Omental fat pad (tissue), 3 donors: ENCODE measurements at regions not wholly inside any gene's neighbourhood (a gene's known extent, or its start where the extent isn't known, plus 50 kb on each side); places are given as distances from the start of the nearest gene placed in this dataset.

ENCODE experiments used
- ATAC-seq: fragments of 150-250 bp; one replicate; pipeline ENCODE4 v1.9.1; 2016; ENCODE audit warnings: mild to moderate bottlenecking, moderate library complexity; ENCODE audit not compliant: low FRiP score
- DNase-seq: peaks from one replicate; pipeline ENCODE4 v3.0.0-alpha.2; 2019; ENCODE audit warnings: low spot score
- TF ChIP-seq, protein P1 (sequence below), 3 donors: fragments of 450-650 bp; IDR thresholded peaks; one replicate each; pipeline ENCODE4 v1.5.1; 2016 to 2017; ENCODE audit warnings: antibody characterized with exemption in 3 of 3, mild to moderate bottlenecking in 3 of 3, moderate library complexity in 2 of 3

DNA sequence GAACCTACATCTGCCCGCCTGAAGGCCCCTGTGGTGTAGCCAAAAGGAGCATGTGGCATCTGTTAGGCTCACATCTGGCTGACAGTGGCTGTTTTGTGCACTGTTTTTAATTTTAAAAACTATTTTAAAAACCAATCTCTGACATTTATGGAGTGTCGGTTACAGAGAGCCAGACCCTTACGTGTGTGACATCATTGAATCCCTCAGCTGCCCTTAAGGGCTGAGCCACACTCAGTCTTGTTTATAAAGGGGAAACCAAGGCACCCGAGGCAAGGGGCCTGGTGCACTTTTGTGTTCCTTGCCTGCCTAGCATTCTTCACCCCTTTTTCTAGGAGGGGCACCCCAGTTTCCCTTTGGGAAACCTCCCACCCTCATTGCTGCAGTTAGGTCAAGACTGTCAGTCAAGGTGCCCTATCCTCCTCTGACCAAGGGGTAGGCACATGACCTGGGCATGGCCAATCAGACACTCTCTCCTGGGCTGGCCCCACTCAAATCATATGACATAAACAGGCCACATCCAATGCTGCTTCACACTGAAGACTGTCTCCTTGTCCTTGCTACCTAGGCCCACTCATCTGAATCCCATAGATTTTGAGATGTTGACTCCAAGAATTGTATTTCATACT is 105.3 kb downstream of the LSM3 start:
- TF ChIP-seq, protein P1, sequence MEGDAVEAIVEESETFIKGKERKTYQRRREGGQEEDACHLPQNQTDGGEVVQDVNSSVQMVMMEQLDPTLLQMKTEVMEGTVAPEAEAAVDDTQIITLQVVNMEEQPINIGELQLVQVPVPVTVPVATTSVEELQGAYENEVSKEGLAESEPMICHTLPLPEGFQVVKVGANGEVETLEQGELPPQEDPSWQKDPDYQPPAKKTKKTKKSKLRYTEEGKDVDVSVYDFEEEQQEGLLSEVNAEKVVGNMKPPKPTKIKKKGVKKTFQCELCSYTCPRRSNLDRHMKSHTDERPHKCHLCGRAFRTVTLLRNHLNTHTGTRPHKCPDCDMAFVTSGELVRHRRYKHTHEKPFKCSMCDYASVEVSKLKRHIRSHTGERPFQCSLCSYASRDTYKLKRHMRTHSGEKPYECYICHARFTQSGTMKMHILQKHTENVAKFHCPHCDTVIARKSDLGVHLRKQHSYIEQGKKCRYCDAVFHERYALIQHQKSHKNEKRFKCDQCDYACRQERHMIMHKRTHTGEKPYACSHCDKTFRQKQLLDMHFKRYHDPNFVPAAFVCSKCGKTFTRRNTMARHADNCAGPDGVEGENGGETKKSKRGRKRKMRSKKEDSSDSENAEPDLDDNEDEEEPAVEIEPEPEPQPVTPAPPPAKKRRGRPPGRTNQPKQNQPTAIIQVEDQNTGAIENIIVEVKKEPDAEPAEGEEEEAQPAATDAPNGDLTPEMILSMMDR (IDR thresholded peaks at IDR 0.05) = no peak
- ATAC-seq (no peak), DNase-seq (no peak)

DNA sequence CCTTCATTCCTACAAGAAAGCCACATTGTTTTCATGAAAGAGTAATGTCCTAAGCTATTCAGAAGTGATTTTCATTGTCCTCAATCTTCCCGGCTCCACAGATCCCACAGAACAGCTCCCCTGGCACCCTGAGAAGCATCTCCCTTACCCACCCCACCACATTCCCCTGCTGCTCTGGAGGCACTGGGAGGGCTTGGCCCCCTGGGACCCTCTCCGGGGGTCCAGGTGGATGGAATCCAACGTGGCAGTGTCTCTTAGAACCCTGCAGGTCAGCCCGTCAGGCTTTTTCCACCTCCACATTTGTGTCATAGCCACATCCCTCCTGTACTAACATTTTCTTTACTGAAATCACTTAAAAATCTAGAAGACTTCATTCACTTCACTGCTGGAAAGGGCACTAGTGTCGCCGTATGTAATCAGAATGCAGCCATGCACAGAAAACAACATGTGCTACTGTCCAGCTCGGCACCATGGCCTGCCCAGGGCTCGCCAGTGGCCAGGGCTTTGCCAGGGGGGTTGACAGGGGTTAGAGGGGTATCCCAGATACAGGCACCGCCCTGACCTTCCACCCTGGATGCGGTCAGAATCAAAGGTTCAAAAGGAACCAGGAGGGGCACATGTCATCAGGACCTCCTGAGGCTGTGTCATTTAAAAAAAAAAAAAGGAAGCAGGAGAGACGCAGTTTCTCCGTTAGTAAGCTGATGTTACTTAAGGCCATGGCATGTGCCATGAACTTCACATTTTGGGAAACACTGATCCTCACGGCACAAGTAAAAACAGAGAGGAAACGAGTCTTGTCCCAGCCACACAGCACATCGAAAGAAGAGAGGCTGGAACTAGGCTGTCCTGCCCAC is 106.3 kb downstream of the LSM3 start:
- TF ChIP-seq, protein P1 (IDR thresholded peaks at IDR 0.05) = no peak
- no peak for DNase-seq
- no peak for ATAC-seq

DNA sequence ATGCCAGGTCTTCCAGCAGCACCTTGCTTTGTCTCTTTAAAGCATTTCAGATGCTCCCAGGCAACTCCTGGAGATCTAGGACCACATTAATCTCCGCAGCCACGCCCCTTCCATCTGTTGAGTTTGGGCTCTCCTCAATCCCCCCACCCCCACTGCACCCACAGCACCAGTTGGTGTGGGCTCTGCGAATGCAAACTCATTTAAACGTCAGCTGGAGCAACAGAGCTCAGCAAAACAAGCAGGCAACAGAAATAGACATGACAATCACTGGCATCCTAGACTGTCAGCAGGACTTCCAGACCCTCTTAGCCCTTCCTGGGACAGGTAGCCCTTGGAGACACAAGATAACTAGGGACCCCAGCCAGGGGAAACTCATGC is 106.9 kb downstream of the LSM3 start:
- DNase-seq = no peak
- TF ChIP-seq, protein P1 (IDR thresholded peaks at IDR 0.05) = no peak
- no peak for ATAC-seq

DNA sequence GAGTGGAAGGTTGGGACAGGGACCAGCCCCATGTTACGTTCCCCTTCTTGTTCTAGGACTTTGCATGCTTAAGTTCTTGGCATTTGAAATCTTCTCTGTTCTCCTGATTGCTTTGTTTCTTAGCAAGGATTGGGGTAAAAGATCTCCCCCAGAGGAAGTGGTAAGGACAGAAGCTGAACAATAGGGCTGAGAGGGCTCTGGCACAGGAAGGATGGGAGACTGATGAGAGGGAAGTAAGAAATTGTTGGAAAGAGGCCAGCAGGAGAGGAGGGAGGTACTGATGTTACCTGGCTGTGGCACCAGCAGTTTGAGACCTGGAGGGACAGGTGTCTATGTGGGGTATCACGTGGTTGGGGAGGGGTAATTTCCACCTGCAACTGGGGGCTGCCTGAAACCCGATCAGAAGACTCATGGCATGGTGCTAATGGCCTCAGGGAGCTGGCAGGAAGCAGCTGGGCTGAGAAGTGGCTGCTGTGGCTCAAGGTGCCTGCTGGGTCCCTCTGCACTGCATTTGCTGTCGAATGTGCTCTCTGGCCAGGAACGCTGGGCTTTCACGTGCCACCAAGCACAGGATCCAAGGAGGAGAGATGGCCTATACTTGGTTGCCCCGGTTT is 108.4 kb downstream of the LSM3 start:
- no peak for DNase-seq
- ATAC-seq = no peak
- TF ChIP-seq, protein P1 (IDR thresholded peaks at IDR 0.05) = no peak

DNA sequence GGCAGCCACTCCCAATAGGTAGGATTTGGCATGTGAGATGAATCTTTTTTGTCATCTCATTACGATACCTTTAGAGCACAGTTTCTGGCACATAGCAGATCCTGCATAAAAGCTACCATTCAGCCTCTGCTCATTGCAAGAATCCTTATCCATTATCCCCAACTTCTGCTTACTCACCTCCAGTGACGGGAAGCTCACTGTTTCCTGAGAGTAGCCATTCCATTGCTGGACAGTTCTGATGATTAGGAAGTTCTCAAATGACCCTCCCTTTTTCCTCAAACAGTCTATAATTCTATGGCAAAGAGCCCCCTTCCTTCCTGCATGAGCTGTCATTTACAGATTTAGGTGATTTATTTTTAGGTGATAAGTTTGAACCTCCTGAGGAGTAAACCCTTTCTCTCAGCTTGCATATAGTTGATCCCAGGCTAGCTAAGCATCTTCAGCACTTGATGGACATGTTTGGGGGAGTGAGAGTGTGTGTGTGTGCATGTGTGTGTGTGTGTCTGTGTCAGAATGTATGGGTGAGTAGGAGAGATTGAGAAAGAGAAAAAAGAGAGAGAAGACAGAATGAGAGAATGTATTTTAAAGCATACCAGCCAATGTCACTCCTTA is 109.7 kb downstream of the LSM3 start:
- DNase-seq (no peak), ATAC-seq (no peak)
- TF ChIP-seq, protein P1 (IDR thresholded peaks at IDR 0.05) = no peak

DNA sequence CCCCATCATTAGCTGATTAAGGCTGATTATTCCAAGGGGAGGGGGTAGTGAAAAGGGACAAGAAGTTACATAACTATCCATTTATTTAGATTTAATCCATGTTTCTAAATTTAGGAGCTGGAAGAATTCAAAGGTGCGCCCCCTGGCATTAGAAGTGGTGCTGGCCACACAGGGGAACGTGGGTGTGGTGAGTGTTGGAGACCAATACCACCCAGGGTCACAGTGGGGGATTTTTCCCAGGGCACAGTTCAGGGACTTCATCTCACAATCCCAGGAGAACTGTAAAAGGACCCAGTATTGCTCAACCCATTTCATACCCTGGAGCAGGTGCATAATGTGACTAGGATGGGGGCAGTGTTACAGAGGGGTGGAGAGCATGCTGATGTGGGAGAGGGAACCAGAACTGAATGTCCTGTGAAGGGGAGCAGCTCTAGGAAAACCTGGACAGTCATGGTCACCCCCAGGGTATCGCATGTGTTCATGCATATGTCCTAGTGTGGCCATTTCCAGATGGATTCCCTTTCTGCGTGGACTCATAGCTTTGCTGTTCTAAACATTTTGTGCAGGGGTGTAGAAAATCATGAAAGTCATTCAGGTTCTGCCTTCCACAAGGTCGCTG is 110.3 kb downstream of the LSM3 start:
- DNase-seq (no peak), ATAC-seq (no peak)
- TF ChIP-seq, protein P1 (IDR thresholded peaks at IDR 0.05) = no peak
